Amniotic epithelial cell (primary cell): ENCODE measurements at regions not wholly inside any gene's neighbourhood (a gene's known extent, or its start where the extent isn't known, plus 50 kb on each side); places are given as distances from the start of the nearest gene placed in this dataset.

Source experiments
- DNase-seq: peaks from one replicate; pipeline ENCODE4 v3.0.0-alpha.2; 2010; ENCODE audit warnings: low read depth

DNA sequence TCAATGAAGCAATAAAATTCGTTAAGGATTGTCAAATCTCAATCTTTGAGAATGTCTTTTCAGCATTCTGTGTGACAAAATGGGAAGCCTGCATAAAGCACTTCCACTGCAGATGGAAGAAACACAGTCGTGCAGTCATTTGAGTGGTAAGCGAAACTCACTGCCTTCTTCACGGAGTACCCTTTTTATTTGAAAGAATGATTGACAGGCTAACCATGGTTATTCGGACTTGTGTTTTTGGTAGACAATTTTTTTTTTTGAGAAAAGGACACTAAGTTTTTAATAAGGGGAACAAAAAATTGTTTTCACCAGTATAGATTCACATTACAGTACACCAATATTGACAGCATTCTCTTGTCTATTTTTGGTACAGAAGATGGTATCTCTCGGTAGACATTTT lies 86.9 kb upstream of the MSX1 start:
- DNase-seq: no peak

DNA sequence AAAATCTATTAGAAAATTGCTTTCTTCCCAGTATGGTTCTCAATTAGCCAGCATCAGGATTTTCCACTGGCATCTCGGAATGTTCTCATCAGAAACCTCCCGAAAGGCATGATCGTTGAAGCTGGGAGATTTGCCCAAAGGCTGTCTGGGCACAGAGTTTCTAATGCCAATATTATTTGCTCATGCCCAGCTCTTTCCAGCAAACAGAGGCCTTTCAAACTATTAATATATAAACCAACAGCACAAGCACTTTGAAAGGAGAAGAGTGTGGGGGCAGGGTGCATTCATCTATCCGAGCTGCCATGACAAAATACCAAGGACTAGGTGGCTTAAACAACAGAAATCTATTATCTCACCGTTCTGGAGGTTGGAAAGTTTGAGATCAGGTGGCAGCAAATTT lies 88.3 kb upstream of the MSX1 start:
- no peak for DNase-seq

DNA sequence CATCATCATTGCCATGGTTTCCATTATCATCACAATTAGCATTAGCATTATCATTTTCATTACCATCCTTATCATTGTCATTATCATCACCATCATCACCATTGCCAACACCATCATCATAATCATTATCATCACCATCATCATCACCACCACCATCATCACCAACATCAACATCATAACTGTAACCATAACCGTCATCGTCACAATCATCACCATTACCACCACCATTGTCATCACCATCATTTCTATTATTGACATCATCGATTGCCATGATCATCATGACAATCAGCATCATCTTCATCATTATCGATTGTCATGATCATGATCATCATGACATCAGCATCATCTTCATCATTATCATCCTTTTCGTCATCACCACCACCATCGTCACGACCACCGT lies 88.9 kb upstream of the MSX1 start:
- DNase-seq: no peak

DNA sequence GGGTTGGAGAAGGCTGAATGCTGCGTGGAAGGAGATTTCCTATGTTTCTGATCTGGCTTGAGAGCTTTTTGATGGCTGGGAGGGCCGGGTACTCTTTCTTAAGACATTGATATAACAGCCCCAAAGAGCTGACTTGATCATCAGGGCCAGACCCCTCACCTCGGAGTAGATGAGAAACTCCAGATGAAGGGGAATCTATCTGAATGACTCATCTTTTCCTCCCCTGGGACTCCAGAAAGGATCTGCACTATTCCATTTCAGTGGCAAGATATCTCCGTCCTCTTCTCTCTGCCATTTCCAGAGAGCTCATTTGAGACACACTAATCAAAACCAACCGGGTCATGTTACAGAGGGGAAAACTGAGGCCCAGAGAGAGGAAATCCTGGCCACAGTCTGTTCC lies 92.9 kb upstream of the MSX1 start:
- DNase-seq: no peak

DNA sequence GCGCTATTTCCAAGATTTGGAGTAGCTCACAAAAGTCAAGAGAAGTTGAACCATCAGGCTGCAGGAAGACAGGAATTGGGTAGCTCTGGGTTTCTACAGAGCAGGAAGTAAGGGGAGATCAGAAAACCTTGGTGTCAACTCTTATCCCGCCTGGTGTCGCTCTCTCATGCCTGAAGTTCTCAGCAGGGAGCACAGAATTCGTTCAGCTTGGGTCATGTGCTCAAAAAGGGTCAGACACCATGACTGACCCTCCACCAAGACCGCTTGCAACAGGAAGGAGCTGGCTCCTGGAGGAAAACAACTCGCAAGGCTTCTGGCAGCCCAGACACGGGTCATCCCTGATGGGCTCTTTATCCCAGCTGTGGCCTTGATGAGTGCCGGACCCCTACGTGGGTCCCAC lies 93.7 kb upstream of the MSX1 start:
- DNase-seq: no peak

DNA sequence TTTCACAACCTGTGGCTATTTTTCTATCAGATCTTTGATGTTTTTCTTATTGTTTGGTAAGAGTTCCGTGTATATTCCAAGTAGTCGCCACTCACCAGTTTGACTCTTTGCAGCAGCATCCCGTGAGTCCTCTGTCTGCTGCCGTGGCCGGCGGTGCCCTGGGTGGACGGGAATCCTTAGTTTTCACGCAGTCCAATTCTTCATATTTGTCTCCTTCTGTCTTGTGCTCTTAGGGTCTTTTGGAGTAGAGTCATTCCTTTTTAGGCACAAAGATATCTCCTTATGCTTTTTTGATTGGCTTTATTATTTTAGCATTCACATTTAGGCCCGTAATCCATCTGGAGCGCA lies 94.9 kb upstream of the MSX1 start:
- no peak for DNase-seq

DNA sequence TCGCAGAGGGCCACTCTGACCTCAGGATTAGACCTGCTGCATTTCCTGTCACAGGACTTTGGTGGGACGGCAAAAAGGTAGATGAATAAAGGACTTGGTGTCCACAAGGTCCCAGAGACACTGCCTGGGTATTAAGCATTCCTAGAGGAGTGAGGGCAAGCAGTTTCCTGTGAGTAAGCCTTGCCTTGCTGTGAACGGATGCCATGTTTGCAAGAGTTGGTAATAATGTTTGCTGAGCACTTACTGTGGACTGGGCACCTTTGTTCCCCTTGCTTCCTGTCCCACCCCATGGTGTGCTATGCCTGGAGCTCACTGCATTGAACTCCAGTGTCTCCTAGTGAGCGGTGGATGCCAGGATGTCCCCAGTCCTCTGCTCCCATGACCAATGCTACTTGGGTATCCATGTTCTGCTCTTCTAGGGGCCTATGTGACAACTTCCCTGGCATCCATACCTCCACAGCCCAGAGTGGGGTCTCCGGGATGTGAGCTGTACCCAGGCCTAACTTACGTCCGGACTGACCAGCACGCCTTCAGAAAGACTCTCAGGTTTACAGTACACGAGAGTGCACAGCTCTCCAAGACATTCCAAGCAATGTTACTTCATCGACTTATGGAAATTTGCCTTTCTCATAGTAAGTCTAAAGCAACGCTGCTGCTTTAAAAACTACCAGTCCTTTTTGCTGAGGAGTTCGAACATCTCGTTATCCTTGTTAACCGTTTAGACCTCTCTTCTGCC lies 95.5 kb upstream of the MSX1 start:
- DNase-seq: no peak

DNA sequence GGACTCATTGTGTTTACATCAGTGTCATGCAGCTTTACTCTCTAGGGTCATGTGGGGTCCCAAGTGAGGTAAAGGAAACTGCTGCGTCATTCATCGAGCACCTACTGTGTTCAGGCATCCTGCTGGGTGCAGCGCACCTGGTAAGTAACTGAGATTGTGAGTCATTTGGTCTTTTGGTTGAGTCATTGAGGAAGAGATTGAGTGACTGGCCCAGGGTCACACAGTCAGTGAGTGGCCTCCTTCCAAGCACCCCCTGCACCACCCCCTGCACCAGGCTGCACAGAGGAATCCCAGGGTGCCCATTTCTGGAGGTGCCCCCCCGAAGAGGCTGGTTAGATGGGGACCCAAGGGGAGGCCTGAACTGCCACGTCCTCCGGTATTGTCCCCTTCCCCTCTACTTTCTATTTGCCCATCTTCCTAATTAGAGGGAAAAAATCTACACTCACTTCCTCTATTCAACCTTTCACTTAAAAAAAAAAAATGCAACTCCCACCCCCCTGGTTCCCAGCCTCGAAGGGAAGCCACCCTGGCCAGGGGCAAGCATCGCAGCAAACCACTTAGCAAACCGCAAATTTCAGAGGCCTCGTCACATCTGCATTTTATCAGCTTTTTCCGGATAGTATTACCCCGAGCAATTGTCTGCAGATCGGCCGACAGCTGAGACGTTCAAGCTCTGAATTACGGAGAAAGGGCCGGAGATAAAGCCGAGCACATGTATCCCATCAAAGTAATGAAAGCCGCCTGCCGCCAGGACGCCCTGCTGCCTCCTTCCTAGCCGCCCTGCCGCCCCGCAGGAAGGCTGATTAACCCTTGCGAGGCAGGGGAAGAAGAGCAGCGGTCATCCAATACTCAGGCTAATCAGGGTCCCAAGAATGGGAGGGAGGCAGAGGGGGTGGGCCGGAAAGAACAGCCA lies 96.3 kb upstream of the MSX1 start:
- DNase-seq: no peak

DNA sequence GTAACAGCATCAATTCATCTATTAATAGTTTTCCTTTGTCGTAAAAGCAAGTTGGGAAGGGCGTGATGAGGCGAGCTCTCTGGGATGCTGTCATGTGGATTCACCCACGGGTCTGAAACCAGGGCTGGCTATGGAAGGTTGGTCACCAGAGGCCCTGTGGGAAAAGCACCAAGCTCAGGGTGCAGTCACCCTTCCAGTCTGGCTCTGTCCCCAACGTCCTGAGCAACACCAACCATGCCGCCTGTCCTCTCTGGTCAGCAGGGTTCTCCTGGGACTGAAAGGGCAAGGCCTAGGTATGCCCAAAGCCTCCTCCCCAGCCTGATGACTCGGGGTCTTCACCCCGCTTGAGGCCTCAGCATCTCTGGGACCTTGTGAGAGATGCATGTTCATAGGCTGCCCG lies 97.2 kb upstream of the MSX1 start:
- DNase-seq: no peak

DNA sequence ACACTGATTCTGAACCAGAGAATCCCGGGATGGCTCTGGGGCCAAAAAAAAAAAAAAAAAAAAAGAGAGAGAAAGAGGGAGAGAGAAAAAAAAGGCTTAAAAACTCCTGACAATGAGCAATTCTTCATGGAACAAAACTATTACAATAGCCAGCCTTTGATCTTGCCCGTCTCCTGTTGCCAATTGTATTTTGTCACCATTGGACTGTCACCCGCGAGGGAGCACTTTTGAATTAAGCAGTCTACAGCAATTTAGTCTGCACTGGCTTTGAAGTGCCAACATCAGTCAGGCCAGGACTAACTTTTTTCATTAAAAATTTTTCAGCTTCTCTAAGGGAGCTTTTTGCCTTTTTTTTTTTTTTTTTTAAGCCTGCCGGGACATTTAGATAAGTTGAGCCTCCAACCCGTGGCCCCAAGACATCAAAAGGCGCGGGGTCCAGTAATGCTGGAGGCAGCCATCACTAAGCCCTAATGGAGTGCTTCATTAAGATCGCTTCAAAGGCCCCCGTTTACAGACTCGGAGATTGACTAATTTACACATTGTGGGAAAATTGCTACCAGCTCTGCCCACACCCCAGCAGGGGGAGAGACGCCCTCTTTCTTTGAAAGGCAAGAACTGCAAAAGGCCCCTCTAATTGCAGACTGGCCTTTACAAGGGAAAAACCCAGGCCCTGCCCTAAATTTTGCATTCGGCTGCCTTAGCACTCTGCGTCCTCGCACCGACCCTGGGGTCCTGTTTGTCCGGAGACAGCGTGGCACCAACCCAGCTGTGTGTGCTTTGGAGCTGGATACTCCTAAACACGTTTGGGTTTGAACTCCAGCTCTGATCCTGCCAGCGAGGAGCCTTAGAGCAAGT lies 98.1 kb upstream of the MSX1 start:
- no peak for DNase-seq

DNA sequence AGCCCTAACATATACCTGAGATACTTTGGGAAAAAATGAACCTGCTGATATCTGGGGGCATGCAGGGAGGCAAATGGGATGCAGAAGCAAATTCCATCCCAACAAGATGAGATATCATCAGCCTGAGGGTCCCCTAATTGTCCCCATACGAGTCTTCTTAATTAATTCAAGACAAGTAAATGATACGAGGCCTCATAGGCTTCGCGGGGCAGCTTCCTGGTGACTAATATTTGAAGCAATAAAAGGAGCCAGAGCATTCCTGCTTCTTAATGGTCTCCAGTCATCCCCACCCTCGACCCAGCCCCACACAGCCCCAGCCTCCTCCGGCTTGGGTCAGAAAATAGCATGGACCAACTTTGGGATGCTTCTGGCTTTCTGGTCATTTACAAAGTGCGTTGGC lies 99.6 kb upstream of the MSX1 start:
- DNase-seq: no peak

DNA sequence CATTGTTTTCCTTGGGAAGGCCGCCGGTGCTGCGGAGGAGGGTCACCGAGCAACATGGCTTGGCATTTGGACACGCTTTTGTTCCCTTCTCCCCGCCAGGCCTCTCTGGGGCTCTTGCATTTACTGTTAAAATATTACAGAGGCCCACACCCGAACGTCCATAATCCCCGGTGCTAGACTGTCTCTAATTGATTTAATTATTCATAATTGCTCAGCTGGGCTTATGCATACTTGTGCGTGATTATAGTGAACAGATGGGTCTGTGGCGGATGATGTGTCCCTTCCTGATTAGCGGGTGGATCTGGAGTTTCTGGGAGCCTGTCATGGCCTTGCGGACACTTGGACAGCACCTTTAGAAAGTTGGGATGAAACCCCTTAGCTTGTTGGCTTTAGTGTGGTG lies 100.2 kb upstream of the MSX1 start:
- no peak for DNase-seq

DNA sequence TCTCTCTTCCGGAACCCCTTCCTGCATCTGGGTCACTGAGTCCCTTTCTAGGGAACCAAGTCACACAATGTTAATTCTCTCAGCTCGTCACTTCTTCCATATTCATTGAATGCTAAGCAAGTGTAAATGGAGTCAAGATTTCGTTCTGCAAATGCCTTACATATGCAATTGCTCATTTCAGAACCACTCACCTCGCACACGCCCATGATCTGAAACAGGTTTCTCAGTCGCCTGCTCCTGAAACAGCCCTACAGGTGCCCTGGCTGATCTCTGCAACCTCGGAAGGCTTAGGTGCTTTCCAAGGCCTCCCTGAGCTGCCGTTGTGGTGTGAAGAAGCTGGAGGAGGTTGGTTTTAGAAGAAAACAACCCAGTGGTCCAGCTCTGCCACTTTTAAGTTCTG lies 100.8 kb upstream of the MSX1 start:
- DNase-seq: no peak

DNA sequence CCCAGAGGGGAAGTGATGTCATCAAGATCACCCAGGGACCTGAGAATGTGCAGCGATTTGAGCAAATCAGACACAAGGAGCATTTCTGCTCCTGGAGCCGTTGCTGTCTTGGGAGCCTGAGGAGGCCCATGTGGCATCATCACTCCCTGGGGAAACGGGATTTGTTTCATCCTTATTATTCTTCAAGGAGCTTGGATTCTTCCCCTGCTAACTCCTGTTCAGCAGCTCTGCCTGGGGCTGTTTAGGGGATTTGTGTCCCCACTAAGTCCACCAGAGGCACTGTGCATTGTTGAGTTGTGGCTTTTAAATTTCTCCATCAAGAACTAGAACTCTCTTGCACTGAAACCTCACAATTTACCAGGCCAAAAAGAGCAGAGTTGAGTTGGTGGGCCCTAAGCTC lies 104.2 kb upstream of the MSX1 start:
- no peak for DNase-seq

DNA sequence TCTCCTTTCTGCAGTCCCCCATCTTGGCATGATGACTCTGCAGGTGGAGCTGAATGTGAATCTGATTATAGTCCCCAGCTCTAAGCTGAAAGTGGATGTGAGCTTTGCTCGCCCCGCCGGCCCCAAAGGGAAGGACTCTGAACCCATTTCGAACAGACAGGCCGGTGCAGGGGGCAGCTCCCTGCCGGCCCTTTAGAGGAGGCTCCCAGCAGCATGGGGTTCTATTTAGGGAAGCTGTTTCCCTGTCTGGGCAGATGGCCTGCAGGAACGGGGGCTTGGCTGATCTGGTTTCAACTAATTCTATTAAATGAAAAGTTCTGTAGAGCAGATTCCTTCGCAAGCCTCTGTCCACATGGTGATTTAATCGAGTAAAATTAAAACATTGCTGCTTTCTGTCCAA lies 104.8 kb upstream of the MSX1 start:
- no peak for DNase-seq

DNA sequence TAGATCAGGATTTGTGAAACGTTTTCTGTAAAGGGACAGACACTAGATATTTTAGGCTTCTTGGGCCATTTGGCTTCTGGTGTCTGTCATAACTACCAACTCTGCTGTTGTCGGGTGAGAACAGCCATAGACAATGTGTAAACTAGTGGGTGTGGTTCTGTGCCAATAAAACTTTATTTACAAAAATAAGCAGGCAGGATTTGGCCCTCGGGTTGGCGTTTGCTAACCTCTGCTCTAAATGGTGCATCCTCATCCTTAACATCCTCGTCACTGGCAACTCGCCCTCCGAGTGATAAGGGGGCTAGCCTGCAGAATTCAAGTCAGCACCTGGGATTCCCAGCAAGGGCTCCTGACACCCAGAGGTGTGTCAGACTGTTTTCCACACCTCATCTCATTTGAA lies 105.8 kb upstream of the MSX1 start:
- no peak for DNase-seq

DNA sequence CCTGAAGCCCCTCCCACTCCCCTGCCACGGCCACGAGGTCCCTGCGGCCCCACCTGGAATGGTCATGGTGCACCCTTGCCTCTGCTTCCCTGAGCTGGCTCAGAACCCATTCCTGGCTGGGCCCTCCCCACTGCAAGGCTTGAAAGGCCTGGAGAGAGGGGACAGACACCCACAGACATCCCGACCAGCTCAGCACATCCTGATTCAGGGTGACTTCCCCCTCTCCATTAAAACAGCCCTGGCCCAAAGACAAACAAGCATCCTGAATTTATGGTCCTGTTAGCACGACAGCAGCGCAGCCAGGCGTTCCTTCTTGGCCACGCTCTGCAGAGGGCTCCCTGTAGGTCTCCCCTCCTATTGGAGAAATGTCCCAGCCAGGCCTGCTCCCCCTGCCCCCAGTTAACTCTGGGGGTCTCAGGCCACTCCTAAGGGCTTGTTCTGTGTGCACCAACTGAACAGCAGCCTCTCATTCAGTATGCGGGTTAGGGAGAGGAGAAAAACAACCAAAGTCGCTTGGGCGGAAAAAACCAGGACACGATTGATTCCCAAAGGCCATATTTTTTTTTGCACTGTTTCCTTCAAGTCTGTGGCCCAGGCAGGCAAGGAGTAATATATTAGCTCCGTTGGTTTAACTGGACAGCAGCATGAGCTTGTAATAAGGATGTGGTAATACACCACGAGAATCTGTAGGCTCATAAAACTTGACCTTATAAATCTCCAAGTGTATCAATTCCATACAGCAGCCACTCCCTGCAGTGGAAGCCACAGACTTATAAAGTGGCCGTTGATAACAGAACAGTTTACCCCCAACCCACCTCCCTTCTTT lies 106.7 kb upstream of the MSX1 start:
- DNase-seq: no peak

DNA sequence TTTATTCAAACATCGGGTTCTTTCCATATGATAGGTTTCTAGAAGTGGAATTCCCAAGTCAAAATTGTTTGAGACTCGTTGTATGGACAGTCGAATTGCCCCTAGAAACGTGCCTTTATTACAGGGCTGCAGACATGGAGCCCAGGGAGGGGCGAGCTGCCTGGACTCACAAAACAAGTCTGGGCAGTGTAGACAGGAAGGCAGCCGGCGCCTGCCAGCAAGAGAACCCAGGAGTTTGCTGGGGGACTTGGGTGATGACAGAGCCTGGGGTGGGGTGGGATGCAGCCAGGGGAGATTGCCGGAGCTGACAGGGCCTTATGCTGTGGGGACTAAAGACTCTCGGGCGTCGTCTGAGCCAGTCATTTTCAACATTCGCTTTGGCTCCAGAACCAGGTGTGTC lies 107.4 kb upstream of the MSX1 start:
- DNase-seq: no peak

DNA sequence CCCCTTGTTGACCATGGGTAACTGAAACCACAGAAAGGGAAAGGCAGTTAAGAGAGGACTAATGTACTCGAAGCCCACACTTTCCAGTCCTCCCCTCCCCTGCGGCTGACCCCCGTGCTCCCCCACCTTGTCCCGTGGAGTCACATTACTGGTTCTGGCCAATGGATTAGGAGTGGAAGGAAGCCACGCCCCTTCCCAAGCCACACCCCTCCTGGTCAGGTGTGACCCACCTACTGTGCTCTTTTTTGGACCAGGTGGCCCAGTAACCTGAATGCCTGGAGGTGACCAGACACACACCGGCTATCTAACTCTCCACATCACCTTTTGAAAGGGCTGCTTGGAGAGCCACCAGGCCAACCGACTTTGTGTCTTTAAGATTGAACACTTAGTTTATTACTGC lies 109.3 kb upstream of the MSX1 start:
- no peak for DNase-seq

DNA sequence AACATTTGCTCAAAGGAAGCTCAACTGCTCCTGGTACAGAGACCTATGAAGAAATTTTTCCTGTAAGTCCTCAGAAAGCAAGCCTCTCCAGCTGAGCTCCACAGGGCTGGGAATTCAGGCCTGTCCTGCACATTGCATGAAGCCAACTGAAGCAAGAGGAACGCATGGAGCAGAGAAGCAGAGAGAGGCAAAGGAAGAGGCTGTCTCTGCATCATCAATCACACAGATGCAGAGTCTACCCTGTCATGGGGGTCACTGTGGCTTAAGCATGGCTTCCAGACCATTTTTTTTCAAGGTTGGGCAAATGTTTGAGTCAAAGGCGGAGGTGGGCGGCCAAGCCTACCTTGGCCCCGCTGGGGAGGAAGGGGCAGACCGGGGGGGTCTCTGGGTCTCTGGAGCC lies 110.3 kb upstream of the MSX1 start:
- DNase-seq: no peak

DNA sequence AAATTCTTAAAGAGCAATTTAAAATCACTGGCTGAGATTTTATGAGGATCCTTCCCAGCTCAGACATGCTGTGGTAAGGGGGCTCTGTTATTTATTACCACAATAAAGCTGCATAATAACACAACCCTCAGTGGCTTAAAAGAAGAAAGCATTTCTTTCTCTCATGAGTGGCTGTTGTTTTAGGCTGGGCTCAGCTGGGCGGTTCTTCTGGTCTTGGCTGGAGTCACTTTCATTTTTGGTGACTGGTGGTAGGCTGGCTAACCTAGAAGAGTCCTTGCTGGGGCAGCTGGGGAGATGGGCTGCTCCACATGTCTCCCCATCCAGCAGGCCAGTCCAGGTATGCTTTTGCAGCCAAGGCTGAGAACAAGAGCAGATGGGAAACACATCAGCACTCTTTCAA lies 113.0 kb upstream of the MSX1 start:
- DNase-seq: no peak

DNA sequence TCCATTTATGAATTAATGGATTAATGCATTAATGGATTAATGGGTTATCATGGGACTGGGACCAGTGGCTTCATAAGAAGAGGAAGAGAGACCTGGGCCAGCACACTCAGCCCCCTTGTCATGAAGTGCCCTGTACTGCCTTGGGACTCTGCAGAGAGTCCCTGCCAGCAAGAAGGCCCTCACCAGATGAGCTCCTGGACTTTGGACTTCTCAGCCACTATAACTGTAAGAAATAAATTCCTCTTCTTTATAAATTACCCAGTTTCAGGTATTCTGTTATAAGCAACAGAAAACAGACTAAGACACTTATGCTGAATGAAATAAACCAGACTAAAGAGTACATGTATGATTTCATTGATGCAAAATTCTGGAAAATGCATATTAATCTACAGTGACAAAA lies 119.4 kb upstream of the MSX1 start:
- DNase-seq: no peak
